ENCODE measurements at regions not wholly inside any gene's neighbourhood (a gene's known extent, or its start where the extent isn't known, plus 50 kb on each side); places are given as distances from the start of the nearest gene placed in this dataset.

GRCh38 chr9:124099860-124100259 lies 88.3 kb downstream of the LHX2 start:
- TF ChIP-seq, protein P1, sequence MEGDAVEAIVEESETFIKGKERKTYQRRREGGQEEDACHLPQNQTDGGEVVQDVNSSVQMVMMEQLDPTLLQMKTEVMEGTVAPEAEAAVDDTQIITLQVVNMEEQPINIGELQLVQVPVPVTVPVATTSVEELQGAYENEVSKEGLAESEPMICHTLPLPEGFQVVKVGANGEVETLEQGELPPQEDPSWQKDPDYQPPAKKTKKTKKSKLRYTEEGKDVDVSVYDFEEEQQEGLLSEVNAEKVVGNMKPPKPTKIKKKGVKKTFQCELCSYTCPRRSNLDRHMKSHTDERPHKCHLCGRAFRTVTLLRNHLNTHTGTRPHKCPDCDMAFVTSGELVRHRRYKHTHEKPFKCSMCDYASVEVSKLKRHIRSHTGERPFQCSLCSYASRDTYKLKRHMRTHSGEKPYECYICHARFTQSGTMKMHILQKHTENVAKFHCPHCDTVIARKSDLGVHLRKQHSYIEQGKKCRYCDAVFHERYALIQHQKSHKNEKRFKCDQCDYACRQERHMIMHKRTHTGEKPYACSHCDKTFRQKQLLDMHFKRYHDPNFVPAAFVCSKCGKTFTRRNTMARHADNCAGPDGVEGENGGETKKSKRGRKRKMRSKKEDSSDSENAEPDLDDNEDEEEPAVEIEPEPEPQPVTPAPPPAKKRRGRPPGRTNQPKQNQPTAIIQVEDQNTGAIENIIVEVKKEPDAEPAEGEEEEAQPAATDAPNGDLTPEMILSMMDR (IDR thresholded peaks at IDR 0.05) = no peak
- TF ChIP-seq POLR2A (IDR thresholded peaks at IDR 0.05; ENCODE audit: low read depth) = no peak
- TF ChIP-seq POLR2AphosphoS5 (IDR thresholded peaks at IDR 0.05) = no peak
